OCI-LY7 (cell line): ENCODE measurements at regions not wholly inside any gene's neighbourhood (a gene's known extent, or its start where the extent isn't known, plus 50 kb on each side); places are given as distances from the start of the nearest gene placed in this dataset.

Experiments used
- CTCF ChIP-seq: fragments of 200-600 bp; sonication (generic); conservative IDR thresholded peaks from 2 replicates; pipeline ENCODE4 v1.5.1; 2014; ENCODE audit warnings: mild to moderate bottlenecking, antibody characterized with exemption, low read length, moderate library complexity, mixed read lengths
- EZH2phosphoT487 ChIP-seq: fragments of 200-600 bp; sonication (generic); IDR thresholded peaks from 2 replicates; pipeline ENCODE4 v1.6.1; 2018; ENCODE audit warnings: low read depth, borderline replicate concordance, mild to moderate bottlenecking, mixed run types, antibody characterized with exemption, low read length, moderate library complexity, mixed read lengths

- TF ChIP-seq CTCF (no peak), EZH2phosphoT487 (no peak)
Measured at GRCh38 chr20:23146181-23146580, 60.1 kb upstream of the CD93 start.
